ENCODE measurements at regions not wholly inside any gene's neighbourhood (a gene's known extent, or its start where the extent isn't known, plus 50 kb on each side); places are given as distances from the start of the nearest gene placed in this dataset.

DNA sequence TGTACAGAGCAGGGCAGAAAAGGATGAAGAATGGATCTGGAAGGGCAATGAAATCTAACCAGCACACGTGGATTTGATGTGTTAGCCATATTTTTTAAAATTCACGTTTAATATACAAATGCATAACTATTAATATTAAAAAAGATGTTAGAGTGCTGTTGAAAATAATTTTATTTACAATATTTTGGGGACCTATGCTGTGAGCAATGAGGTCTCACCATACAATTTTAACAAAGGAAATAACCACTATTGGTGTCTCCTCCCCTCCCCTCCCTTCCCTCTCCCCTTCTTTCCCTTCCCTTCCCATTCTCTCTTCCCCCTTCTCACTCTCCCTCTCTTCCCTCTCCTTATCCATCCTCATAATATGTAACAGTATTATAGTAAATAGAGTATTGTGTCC lies 64.2 kb upstream of the GPR139 start:
- FAIRE-seq (no peak), DNase-seq (ENCODE audit: low read depth, low spot score) (no peak), ATAC-seq (no peak)
- in situ Hi-C loops (cut with MboI), result no loop called here
- ChIA-PET SMC1A (ENCODE audit: uncharacterized antibody, unreplicated experiment) (no interaction called here), CTCF (no interaction called here), POLR2A (no interaction called here), RAD21 (ENCODE audit: unreplicated experiment) (no interaction called here)
- 0% methylated on average over 2 of the region's 2 CpGs for WGBS (ENCODE audit: insufficient coverage, insufficient replicate concordance, low lambda C conversion rate, missing lambda C conversion rate)
- intact Hi-C loops (cut with micrococcal nuclease; ENCODE audit: unreplicated experiment), result no loop called here
- Histone ChIP-seq H3K4me3 (no peak overlapping the region), H3K9ac (ENCODE audit: control insufficient read depth, insufficient read depth, low read length) (no peak overlapping the region), H3K9me3 (replicated peaks; ENCODE audit: control insufficient read depth, insufficient read depth, low read length) (no peaks in the 10 kb centered on the region), H3K27me3 (replicated peaks in 1 of 2; ENCODE audit: control insufficient read depth in 2 of 2, insufficient read depth in 2 of 2, low read length in 1 of 2) (no peaks in the 10 kb centered on the region), H3K79me2 (ENCODE audit: control insufficient read depth, insufficient read depth, low read length) (no peaks in the 10 kb centered on the region), H3K4me1 (ENCODE audit: control insufficient read depth, insufficient read depth, low read length) (no peaks in the 10 kb centered on the region), H3K4me2 (ENCODE audit: control insufficient read depth, insufficient read depth) (no peak overlapping the region), H3K36me3 (ENCODE audit: control insufficient read depth in 2 of 2, insufficient read depth in 2 of 2, low read length in 1 of 2) (no peaks in the 10 kb centered on the region), H2AFZ (ENCODE audit: control insufficient read depth, low read depth, low read length) (no peak overlapping the region), H3K27ac (ENCODE audit: control insufficient read depth, insufficient read depth) (no peak overlapping the region), H4K20me1 (ENCODE audit: control insufficient read depth, insufficient read depth) (no peaks in the 10 kb centered on the region)
- TF ChIP-seq SUZ12 (IDR thresholded peaks at IDR 0.05; ENCODE audit: unreplicated experiment), result no peak
- no peak for TF ChIP-seq ZNF274 (IDR thresholded peaks at IDR 0.05; ENCODE audit: insufficient read depth, insufficient read length)
- TF ChIP-seq, protein P1, sequence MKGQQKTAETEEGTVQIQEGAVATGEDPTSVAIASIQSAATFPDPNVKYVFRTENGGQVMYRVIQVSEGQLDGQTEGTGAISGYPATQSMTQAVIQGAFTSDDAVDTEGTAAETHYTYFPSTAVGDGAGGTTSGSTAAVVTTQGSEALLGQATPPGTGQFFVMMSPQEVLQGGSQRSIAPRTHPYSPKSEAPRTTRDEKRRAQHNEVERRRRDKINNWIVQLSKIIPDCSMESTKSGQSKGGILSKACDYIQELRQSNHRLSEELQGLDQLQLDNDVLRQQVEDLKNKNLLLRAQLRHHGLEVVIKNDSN (IDR thresholded peaks at IDR 0.05; ENCODE audit: borderline replicate concordance, extremely low read length, insufficient read depth, low read depth, low read length), result no peak
- TF ChIP-seq, protein P2, sequence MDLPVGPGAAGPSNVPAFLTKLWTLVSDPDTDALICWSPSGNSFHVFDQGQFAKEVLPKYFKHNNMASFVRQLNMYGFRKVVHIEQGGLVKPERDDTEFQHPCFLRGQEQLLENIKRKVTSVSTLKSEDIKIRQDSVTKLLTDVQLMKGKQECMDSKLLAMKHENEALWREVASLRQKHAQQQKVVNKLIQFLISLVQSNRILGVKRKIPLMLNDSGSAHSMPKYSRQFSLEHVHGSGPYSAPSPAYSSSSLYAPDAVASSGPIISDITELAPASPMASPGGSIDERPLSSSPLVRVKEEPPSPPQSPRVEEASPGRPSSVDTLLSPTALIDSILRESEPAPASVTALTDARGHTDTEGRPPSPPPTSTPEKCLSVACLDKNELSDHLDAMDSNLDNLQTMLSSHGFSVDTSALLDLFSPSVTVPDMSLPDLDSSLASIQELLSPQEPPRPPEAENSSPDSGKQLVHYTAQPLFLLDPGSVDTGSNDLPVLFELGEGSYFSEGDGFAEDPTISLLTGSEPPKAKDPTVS (IDR thresholded peaks at IDR 0.05; ENCODE audit: low read depth, low read length), result no peak
- TF ChIP-seq, protein P3, sequence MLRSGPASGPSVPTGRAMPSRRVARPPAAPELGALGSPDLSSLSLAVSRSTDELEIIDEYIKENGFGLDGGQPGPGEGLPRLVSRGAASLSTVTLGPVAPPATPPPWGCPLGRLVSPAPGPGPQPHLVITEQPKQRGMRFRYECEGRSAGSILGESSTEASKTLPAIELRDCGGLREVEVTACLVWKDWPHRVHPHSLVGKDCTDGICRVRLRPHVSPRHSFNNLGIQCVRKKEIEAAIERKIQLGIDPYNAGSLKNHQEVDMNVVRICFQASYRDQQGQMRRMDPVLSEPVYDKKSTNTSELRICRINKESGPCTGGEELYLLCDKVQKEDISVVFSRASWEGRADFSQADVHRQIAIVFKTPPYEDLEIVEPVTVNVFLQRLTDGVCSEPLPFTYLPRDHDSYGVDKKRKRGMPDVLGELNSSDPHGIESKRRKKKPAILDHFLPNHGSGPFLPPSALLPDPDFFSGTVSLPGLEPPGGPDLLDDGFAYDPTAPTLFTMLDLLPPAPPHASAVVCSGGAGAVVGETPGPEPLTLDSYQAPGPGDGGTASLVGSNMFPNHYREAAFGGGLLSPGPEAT (IDR thresholded peaks at IDR 0.05; ENCODE audit: low read depth), result no peak
- no peak for TF ChIP-seq FOS (IDR thresholded peaks at IDR 0.05; ENCODE audit: borderline replicate concordance, extremely low read depth, insufficient read length)
- TF ChIP-seq, protein P4, sequence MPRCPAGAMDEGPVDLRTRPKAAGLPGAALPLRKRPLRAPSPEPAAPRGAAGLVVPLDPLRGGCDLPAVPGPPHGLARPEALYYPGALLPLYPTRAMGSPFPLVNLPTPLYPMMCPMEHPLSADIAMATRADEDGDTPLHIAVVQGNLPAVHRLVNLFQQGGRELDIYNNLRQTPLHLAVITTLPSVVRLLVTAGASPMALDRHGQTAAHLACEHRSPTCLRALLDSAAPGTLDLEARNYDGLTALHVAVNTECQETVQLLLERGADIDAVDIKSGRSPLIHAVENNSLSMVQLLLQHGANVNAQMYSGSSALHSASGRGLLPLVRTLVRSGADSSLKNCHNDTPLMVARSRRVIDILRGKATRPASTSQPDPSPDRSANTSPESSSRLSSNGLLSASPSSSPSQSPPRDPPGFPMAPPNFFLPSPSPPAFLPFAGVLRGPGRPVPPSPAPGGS (IDR thresholded peaks at IDR 0.05; ENCODE audit: borderline replicate concordance, insufficient read depth, low read depth, low read length, poor library complexity, severe bottlenecking), result no peak
- TF ChIP-seq, protein P5, sequence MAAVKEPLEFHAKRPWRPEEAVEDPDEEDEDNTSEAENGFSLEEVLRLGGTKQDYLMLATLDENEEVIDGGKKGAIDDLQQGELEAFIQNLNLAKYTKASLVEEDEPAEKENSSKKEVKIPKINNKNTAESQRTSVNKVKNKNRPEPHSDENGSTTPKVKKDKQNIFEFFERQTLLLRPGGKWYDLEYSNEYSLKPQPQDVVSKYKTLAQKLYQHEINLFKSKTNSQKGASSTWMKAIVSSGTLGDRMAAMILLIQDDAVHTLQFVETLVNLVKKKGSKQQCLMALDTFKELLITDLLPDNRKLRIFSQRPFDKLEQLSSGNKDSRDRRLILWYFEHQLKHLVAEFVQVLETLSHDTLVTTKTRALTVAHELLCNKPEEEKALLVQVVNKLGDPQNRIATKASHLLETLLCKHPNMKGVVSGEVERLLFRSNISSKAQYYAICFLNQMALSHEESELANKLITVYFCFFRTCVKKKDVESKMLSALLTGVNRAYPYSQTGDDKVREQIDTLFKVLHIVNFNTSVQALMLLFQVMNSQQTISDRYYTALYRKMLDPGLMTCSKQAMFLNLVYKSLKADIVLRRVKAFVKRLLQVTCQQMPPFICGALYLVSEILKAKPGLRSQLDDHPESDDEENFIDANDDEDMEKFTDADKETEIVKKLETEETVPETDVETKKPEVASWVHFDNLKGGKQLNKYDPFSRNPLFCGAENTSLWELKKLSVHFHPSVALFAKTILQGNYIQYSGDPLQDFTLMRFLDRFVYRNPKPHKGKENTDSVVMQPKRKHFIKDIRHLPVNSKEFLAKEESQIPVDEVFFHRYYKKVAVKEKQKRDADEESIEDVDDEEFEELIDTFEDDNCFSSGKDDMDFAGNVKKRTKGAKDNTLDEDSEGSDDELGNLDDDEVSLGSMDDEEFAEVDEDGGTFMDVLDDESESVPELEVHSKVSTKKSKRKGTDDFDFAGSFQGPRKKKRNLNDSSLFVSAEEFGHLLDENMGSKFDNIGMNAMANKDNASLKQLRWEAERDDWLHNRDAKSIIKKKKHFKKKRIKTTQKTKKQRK (IDR thresholded peaks at IDR 0.05; ENCODE audit: low read depth, low read length), result no peak
- no peak for TF ChIP-seq TCF3 (IDR thresholded peaks at IDR 0.05; ENCODE audit: borderline replicate concordance, insufficient read depth, low read depth, low read length)
- TF ChIP-seq, protein P6, sequence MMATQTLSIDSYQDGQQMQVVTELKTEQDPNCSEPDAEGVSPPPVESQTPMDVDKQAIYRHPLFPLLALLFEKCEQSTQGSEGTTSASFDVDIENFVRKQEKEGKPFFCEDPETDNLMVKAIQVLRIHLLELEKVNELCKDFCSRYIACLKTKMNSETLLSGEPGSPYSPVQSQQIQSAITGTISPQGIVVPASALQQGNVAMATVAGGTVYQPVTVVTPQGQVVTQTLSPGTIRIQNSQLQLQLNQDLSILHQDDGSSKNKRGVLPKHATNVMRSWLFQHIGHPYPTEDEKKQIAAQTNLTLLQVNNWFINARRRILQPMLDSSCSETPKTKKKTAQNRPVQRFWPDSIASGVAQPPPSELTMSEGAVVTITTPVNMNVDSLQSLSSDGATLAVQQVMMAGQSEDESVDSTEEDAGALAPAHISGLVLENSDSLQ (IDR thresholded peaks at IDR 0.05), result no peak
- BruUV-seq (replicated peaks), result no TSS peak

Data from GM12878 (cell line).